A673 (cell line): ENCODE measurements at regions not wholly inside any gene's neighbourhood (a gene's known extent, or its start where the extent isn't known, plus 50 kb on each side); places are given as distances from the start of the nearest gene placed in this dataset.

Source experiments
- CTCF ChIP-seq: fragments of 300-800, 200-600 bp; sonication (generic); conservative IDR thresholded peaks from 2 replicates; pipeline ENCODE4 v1.5.1; 2017; ENCODE audit warnings: low read depth, mild to moderate bottlenecking, antibody characterized with exemption, low read length, moderate library complexity, mixed read lengths
- EZH2 ChIP-seq: fragments of 200-600 bp; sonication (generic); IDR thresholded peaks from 2 replicates; pipeline ENCODE4 v1.6.1; 2017; ENCODE audit warnings: borderline replicate concordance, low read depth, mild to moderate bottlenecking, mixed read lengths, antibody characterized with exemption, low read length; ENCODE audit not compliant: poor library complexity, severe bottlenecking

- no peak for TF ChIP-seq EZH2
- TF ChIP-seq CTCF = no peak
Measured at GRCh38 chr2:11940121-11940743, 193.8 kb downstream of the LPIN1 start.
